ENCODE measurements at regions not wholly inside any gene's neighbourhood (a gene's known extent, or its start where the extent isn't known, plus 50 kb on each side); places are given as distances from the start of the nearest gene placed in this dataset.
A peak's percentile ranks its signal among the peaks of the same experiment; 100 is the strongest.

GRCh38 chr5:127186657-127187056 lies 103.9 kb upstream of the MEGF10 start:
- no peaks in the 10 kb centered on the region for H3K9me3 ChIP-seq (ENCODE audit: low read depth)
- no peak for DNase-seq (ENCODE audit: low spot score)
- no peaks in the 10 kb centered on the region for H3F3A ChIP-seq (ENCODE audit: low read depth)
- Mint-ChIP-seq H3K9me3 (no peaks in the 10 kb centered on the region), H3K4me1 (no peaks in the 10 kb centered on the region), H3K27me3 (ENCODE audit: insufficient read depth, low read depth) (peaks cover 2% of the 10 kb centered on the region), H3K4me3 (no peak overlapping the region), H3K36me3 (no peaks in the 10 kb centered on the region), H3K27ac (no peak overlapping the region)
- no peaks in the 10 kb centered on the region for H3K36me3 ChIP-seq
- no peak overlapping the region for H3K4me3 ChIP-seq
- no peak overlapping the region for H3K9ac ChIP-seq
- H3K4me2 ChIP-seq, result no peak overlapping the region
- H2AFZ ChIP-seq (replicated peaks), result peak overlapping the region; percentile 34
- no peaks in the 10 kb centered on the region for H3K4me1 ChIP-seq
- H3K27ac ChIP-seq, result no peak overlapping the region
- H3K27me3 ChIP-seq, result no peaks in the 10 kb centered on the region
- H4K20me1 ChIP-seq (ENCODE audit: low read depth), result no peaks in the 10 kb centered on the region
- TF ChIP-seq EZH2phosphoT487 (IDR thresholded peaks at IDR 0.05), result no peak
- no peak for TF ChIP-seq CTCF (IDR thresholded peaks at IDR 0.05)
- TF ChIP-seq EZH2 (IDR thresholded peaks at IDR 0.05), result no peak
- no peaks in the 10 kb centered on the region for H3K79me2 ChIP-seq (ENCODE audit: low read depth)

GRCh38 chr5:127187706-127188105 lies 102.9 kb upstream of the MEGF10 start:
- Histone ChIP-seq H3K27ac (no peak overlapping the region), H3K36me3 (no peaks in the 10 kb centered on the region), H3K4me1 (no peaks in the 10 kb centered on the region), H3K4me2 (no peak overlapping the region), H3K9me3 (ENCODE audit: low read depth) (no peaks in the 10 kb centered on the region), H3F3A (ENCODE audit: low read depth) (no peaks in the 10 kb centered on the region), H3K27me3 (no peaks in the 10 kb centered on the region), H2AFZ (replicated peaks) (no peak overlapping the region), H3K9ac (no peak overlapping the region), H4K20me1 (ENCODE audit: low read depth) (no peaks in the 10 kb centered on the region), H3K4me3 (no peak overlapping the region), H3K79me2 (ENCODE audit: low read depth) (no peaks in the 10 kb centered on the region)
- no peak overlapping the region for H3K27ac Mint-ChIP-seq
- no peaks in the 10 kb centered on the region for H3K4me1 Mint-ChIP-seq
- H3K9me3 Mint-ChIP-seq, result no peaks in the 10 kb centered on the region
- no peak for DNase-seq (ENCODE audit: low spot score)
- peaks cover 2% of the 10 kb centered on the region for H3K27me3 Mint-ChIP-seq (ENCODE audit: insufficient read depth, low read depth)
- TF ChIP-seq EZH2phosphoT487 (IDR thresholded peaks at IDR 0.05) (no peak), CTCF (IDR thresholded peaks at IDR 0.05) (no peak), EZH2 (IDR thresholded peaks at IDR 0.05) (no peak)
- no peak overlapping the region for H3K4me3 Mint-ChIP-seq
- H3K36me3 Mint-ChIP-seq, result no peaks in the 10 kb centered on the region

GRCh38 chr5:127192150-127192549 lies 98.4 kb upstream of the MEGF10 start:
- no peak for DNase-seq (ENCODE audit: low spot score)
- no peaks in the 10 kb centered on the region for H3K27me3 ChIP-seq
- H3K36me3 ChIP-seq, result no peaks in the 10 kb centered on the region
- peaks cover 2% of the 10 kb centered on the region for H3K27me3 Mint-ChIP-seq (ENCODE audit: insufficient read depth, low read depth)
- H3K4me3 Mint-ChIP-seq, result no peak overlapping the region
- H4K20me1 ChIP-seq (ENCODE audit: low read depth), result no peaks in the 10 kb centered on the region
- H3K36me3 Mint-ChIP-seq, result no peaks in the 10 kb centered on the region
- no peak overlapping the region for H3K4me2 ChIP-seq
- no peaks in the 10 kb centered on the region for H3F3A ChIP-seq (ENCODE audit: low read depth)
- no peak overlapping the region for H3K27ac ChIP-seq
- no peaks in the 10 kb centered on the region for H3K4me1 Mint-ChIP-seq
- no peaks in the 10 kb centered on the region for H3K9me3 ChIP-seq (ENCODE audit: low read depth)
- H3K79me2 ChIP-seq (ENCODE audit: low read depth), result no peaks in the 10 kb centered on the region
- H3K27ac Mint-ChIP-seq, result no peak overlapping the region
- TF ChIP-seq EZH2 (IDR thresholded peaks at IDR 0.05) (no peak), CTCF (IDR thresholded peaks at IDR 0.05) (no peak), EZH2phosphoT487 (IDR thresholded peaks at IDR 0.05) (no peak)
- H3K9ac ChIP-seq, result no peak overlapping the region
- H3K9me3 Mint-ChIP-seq, result no peaks in the 10 kb centered on the region
- H3K4me1 ChIP-seq, result no peaks in the 10 kb centered on the region
- no peak overlapping the region for H3K4me3 ChIP-seq
- H2AFZ ChIP-seq (replicated peaks), result no peak overlapping the region

Measured in neural progenitor cell (in vitro differentiated cells).